Large intestine (tissue), 3 donors: ENCODE measurements at regions not wholly inside any gene's neighbourhood (a gene's known extent, or its start where the extent isn't known, plus 50 kb on each side); places are given as distances from the start of the nearest gene placed in this dataset.

ENCODE experiments used
- DNase-seq, 2 donors: peaks; one replicate each; pipeline versions ENCODE4 v3.0.0 to v3.0.0-alpha.2; 2013
- H3K27ac ChIP-seq: one replicate; pipeline ENCODE4 v1.5.1; 2013; ENCODE audit warnings: low read length
- H3K27me3 ChIP-seq: 2 replicates; pipeline ENCODE4 v1.6.1; 2013; ENCODE audit warnings: low read length; ENCODE audit not compliant: control insufficient read depth, insufficient read depth
- H3K36me3 ChIP-seq: 2 replicates; pipeline ENCODE4 v1.6.1; 2013; ENCODE audit warnings: low read length; ENCODE audit not compliant: control insufficient read depth, insufficient read depth
- H3K4me1 ChIP-seq: one replicate; pipeline ENCODE4 v1.6.1; 2013; ENCODE audit warnings: low read length; ENCODE audit not compliant: control insufficient read depth, insufficient read depth
- H3K4me3 ChIP-seq: one replicate; pipeline ENCODE4 v1.5.1; 2013; ENCODE audit warnings: low read length
- H3K9me3 ChIP-seq: one replicate; pipeline ENCODE4 v1.6.1; 2013; ENCODE audit warnings: mild to moderate bottlenecking, low read depth, low read length, moderate library complexity; ENCODE audit not compliant: control insufficient read depth
- WGBS: methylation state at CpG from one replicate; pipeline ENCODE4 v1.1.5; 2013; ENCODE audit warnings: low lambda C conversion rate; ENCODE audit not compliant: insufficient coverage; 5-methylcytosine and 5-hydroxymethylcytosine counted together

GRCh38 chr5:93206203-93206602 lies 374.8 kb downstream of the NR2F1-AS1 start:
- H3K9me3 ChIP-seq = no peaks in the 10 kb centered on the region
- no CpG with 5 or more reads among the region's 3 CpGs for WGBS

GRCh38 chr5:93201061-93201460 lies 380.0 kb downstream of the NR2F1-AS1 start:
- Histone ChIP-seq H3K4me3 (no peak overlapping the region), H3K4me1 (no peaks in the 10 kb centered on the region), H3K36me3 (no peaks in the 10 kb centered on the region), H3K27ac (no peak overlapping the region), H3K9me3 (no peaks in the 10 kb centered on the region), H3K27me3 (no peaks in the 10 kb centered on the region)
- WGBS = no CpG with 5 or more reads among the region's 5 CpGs
- no peak for DNase-seq

More at GRCh38 chr5:93206203-93206602, 374.8 kb downstream of the NR2F1-AS1 start:
- Histone ChIP-seq H3K4me3 (no peak overlapping the region), H3K36me3 (no peaks in the 10 kb centered on the region), H3K27me3 (no peaks in the 10 kb centered on the region), H3K27ac (no peak overlapping the region), H3K4me1 (no peaks in the 10 kb centered on the region)
- no peak for DNase-seq

- no peak overlapping the region for H3K27ac ChIP-seq
- no peaks in the 10 kb centered on the region for H3K4me1 ChIP-seq
- no peaks in the 10 kb centered on the region for H3K27me3 ChIP-seq
- no peak overlapping the region for H3K4me3 ChIP-seq
- no peaks in the 10 kb centered on the region for H3K9me3 ChIP-seq
- WGBS = no CpG with 5 or more reads among the region's 1 CpG
- H3K36me3 ChIP-seq = no peaks in the 10 kb centered on the region
- DNase-seq = no peak
These were observed 384.0 kb downstream of the NR2F1-AS1 start for GRCh38 chr5:93196986-93197385.

- no peaks in the 10 kb centered on the region for H3K27me3 ChIP-seq
- no peaks in the 10 kb centered on the region for H3K9me3 ChIP-seq
- no peaks in the 10 kb centered on the region for H3K4me1 ChIP-seq
- H3K4me3 ChIP-seq = no peak overlapping the region
- DNase-seq = peak in 1 of 2 donors; percentile 7
- H3K27ac ChIP-seq = no peak overlapping the region
- H3K36me3 ChIP-seq = no peaks in the 10 kb centered on the region
- 32% methylated on average over 4 of the region's 7 CpGs for WGBS
These were observed 387.3 kb downstream of the NR2F1-AS1 start for GRCh38 chr5:93193431-93194347.

- Histone ChIP-seq H3K36me3 (no peaks in the 10 kb centered on the region), H3K27ac (no peak overlapping the region), H3K9me3 (no peaks in the 10 kb centered on the region), H3K27me3 (no peaks in the 10 kb centered on the region), H3K4me3 (no peak overlapping the region), H3K4me1 (no peaks in the 10 kb centered on the region)
- no peak for DNase-seq
- 51% methylated on average over 2 of the region's 2 CpGs for WGBS
These were observed 388.3 kb downstream of the NR2F1-AS1 start for GRCh38 chr5:93192683-93193082.

GRCh38 chr5:93192087-93192486 lies 388.9 kb downstream of the NR2F1-AS1 start:
- no peak for DNase-seq
- no CpG with 5 or more reads among the region's 2 CpGs for WGBS
- H3K27ac ChIP-seq = no peak overlapping the region
- no peaks in the 10 kb centered on the region for H3K9me3 ChIP-seq
- no peak overlapping the region for H3K4me3 ChIP-seq
- no peaks in the 10 kb centered on the region for H3K36me3 ChIP-seq
- no peaks in the 10 kb centered on the region for H3K4me1 ChIP-seq
- no peaks in the 10 kb centered on the region for H3K27me3 ChIP-seq

GRCh38 chr5:93191035-93191817 lies 389.8 kb downstream of the NR2F1-AS1 start:
- Histone ChIP-seq H3K36me3 (no peaks in the 10 kb centered on the region), H3K27me3 (no peaks in the 10 kb centered on the region), H3K27ac (no peak overlapping the region), H3K9me3 (no peaks in the 10 kb centered on the region), H3K4me3 (no peak overlapping the region), H3K4me1 (no peaks in the 10 kb centered on the region)
- DNase-seq = no peak
- WGBS = 80% methylated on average over 1 of the region's 11 CpGs

GRCh38 chr5:93189707-93190120 lies 391.3 kb downstream of the NR2F1-AS1 start:
- Histone ChIP-seq H3K27me3 (no peaks in the 10 kb centered on the region), H3K36me3 (no peaks in the 10 kb centered on the region), H3K9me3 (no peaks in the 10 kb centered on the region), H3K4me3 (no peak overlapping the region), H3K27ac (no peak overlapping the region), H3K4me1 (no peaks in the 10 kb centered on the region)
- no CpG with 5 or more reads among the region's 2 CpGs for WGBS
- DNase-seq = no peak

GRCh38 chr5:93188876-93189485 lies 392.0 kb downstream of the NR2F1-AS1 start:
- 63% methylated on average over 1 of the region's 3 CpGs for WGBS

GRCh38 chr5:93186076-93186682 lies 394.8 kb downstream of the NR2F1-AS1 start:
- WGBS = no CpG with 5 or more reads among the region's 3 CpGs
- H3K4me1 ChIP-seq = no peaks in the 10 kb centered on the region
- H3K27ac ChIP-seq = no peak overlapping the region
- no peak for DNase-seq
- H3K9me3 ChIP-seq = no peaks in the 10 kb centered on the region
- no peaks in the 10 kb centered on the region for H3K36me3 ChIP-seq
- no peaks in the 10 kb centered on the region for H3K27me3 ChIP-seq
- H3K4me3 ChIP-seq = no peak overlapping the region

More at GRCh38 chr5:93188876-93189485, 392.0 kb downstream of the NR2F1-AS1 start:
- no peak for DNase-seq
- Histone ChIP-seq H3K4me1 (no peaks in the 10 kb centered on the region), H3K27ac (no peak overlapping the region), H3K9me3 (no peaks in the 10 kb centered on the region), H3K27me3 (no peaks in the 10 kb centered on the region), H3K4me3 (no peak overlapping the region), H3K36me3 (no peaks in the 10 kb centered on the region)
